Peyer's patch (tissue), 4 donors: ENCODE measurements at regions not wholly inside any gene's neighbourhood (a gene's known extent, or its start where the extent isn't known, plus 50 kb on each side); places are given as distances from the start of the nearest gene placed in this dataset.

Source experiments
- CTCF ChIP-seq, 6 experiments: fragments of 450-650 bp in 4 of 6; fragments of 200-600 bp in 2 of 6; sonication (generic) in 1 of 6; IDR thresholded peaks; one replicate each; pipeline ENCODE4 v1.5.1; 2017 to 2019; ENCODE audit warnings: antibody characterized with exemption in 6 of 6, mild to moderate bottlenecking in 3 of 6, moderate library complexity in 1 of 6
- POLR2A ChIP-seq, 2 donors: fragments of 450-650 bp; IDR thresholded peaks; one replicate each; pipeline ENCODE4 v1.5.1; 2017; ENCODE audit warnings: antibody characterized with exemption in 2 of 2, mild to moderate bottlenecking in 2 of 2, moderate library complexity in 2 of 2

GRCh38 chr2:238518821-238519186 is 92.1 kb downstream of the ASB1 start:
- TF ChIP-seq CTCF (IDR thresholded peaks at IDR 0.05): no peak
- no peak for TF ChIP-seq POLR2A (IDR thresholded peaks at IDR 0.05)
